ENCODE measurements at regions not wholly inside any gene's neighbourhood (a gene's known extent, or its start where the extent isn't known, plus 50 kb on each side); places are given as distances from the start of the nearest gene placed in this dataset.

- TF ChIP-seq, protein P1, sequence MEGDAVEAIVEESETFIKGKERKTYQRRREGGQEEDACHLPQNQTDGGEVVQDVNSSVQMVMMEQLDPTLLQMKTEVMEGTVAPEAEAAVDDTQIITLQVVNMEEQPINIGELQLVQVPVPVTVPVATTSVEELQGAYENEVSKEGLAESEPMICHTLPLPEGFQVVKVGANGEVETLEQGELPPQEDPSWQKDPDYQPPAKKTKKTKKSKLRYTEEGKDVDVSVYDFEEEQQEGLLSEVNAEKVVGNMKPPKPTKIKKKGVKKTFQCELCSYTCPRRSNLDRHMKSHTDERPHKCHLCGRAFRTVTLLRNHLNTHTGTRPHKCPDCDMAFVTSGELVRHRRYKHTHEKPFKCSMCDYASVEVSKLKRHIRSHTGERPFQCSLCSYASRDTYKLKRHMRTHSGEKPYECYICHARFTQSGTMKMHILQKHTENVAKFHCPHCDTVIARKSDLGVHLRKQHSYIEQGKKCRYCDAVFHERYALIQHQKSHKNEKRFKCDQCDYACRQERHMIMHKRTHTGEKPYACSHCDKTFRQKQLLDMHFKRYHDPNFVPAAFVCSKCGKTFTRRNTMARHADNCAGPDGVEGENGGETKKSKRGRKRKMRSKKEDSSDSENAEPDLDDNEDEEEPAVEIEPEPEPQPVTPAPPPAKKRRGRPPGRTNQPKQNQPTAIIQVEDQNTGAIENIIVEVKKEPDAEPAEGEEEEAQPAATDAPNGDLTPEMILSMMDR (IDR thresholded peaks at IDR 0.05; ENCODE audit: insufficient read depth, low read length, poor library complexity, severe bottlenecking): no peak
- TF ChIP-seq EZH2phosphoT487 (conservative IDR thresholded peaks at IDR 0.05; ENCODE audit: low read length): no peak
Measured at GRCh38 chr13:50428183-50428877, 413.1 kb downstream of the KCNRG start.

Data from SU-DHL-6 (cell line).